ENCODE measurements at regions not wholly inside any gene's neighbourhood (a gene's known extent, or its start where the extent isn't known, plus 50 kb on each side); places are given as distances from the start of the nearest gene placed in this dataset.

GRCh38 chr15:91784973-91785709 lies 68.4 kb upstream of the SLCO3A1 start:
- no peak for TF ChIP-seq POLR2A (IDR thresholded peaks at IDR 0.05)
- TF ChIP-seq, protein P1, sequence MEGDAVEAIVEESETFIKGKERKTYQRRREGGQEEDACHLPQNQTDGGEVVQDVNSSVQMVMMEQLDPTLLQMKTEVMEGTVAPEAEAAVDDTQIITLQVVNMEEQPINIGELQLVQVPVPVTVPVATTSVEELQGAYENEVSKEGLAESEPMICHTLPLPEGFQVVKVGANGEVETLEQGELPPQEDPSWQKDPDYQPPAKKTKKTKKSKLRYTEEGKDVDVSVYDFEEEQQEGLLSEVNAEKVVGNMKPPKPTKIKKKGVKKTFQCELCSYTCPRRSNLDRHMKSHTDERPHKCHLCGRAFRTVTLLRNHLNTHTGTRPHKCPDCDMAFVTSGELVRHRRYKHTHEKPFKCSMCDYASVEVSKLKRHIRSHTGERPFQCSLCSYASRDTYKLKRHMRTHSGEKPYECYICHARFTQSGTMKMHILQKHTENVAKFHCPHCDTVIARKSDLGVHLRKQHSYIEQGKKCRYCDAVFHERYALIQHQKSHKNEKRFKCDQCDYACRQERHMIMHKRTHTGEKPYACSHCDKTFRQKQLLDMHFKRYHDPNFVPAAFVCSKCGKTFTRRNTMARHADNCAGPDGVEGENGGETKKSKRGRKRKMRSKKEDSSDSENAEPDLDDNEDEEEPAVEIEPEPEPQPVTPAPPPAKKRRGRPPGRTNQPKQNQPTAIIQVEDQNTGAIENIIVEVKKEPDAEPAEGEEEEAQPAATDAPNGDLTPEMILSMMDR (IDR thresholded peaks at IDR 0.05) = no peak
